ENCODE measurements at regions not wholly inside any gene's neighbourhood (a gene's known extent, or its start where the extent isn't known, plus 50 kb on each side); places are given as distances from the start of the nearest gene placed in this dataset.

GRCh38 chr20:41989935-41990635, 371.9 kb upstream of the CHD6 start:
- no peak for TF ChIP-seq CTCF (IDR thresholded peaks at IDR 0.05)
- TF ChIP-seq POLR2A (IDR thresholded peaks at IDR 0.05) = no peak
- TF ChIP-seq EP300 (IDR thresholded peaks at IDR 0.05) = no peak
